ENCODE measurements at regions not wholly inside any gene's neighbourhood (a gene's known extent, or its start where the extent isn't known, plus 50 kb on each side); places are given as distances from the start of the nearest gene placed in this dataset.
"Not testable (repeated sequence)": the region's sequence is repeated elsewhere in the genome, so short reads cannot be mapped to it uniquely, and the experiment has no call there.

GRCh38 chrX:13452283-13452682, 117.1 kb upstream of the EGFL6 start:
- no peak overlapping the region for H3K4me3 ChIP-seq (ENCODE audit: low read depth, low read length)
- no peak for DNase-seq (ENCODE audit: low read depth)
- no peak for TF ChIP-seq CTCF (IDR thresholded peaks at IDR 0.05; ENCODE audit: control insufficient read depth, extremely low read depth, insufficient read depth)

- H3K4me3 ChIP-seq (ENCODE audit: low read depth, low read length): no peak overlapping the region
- no peak for DNase-seq (ENCODE audit: low read depth)
- TF ChIP-seq CTCF (IDR thresholded peaks at IDR 0.05; ENCODE audit: control insufficient read depth, extremely low read depth, insufficient read depth): no peak
Observed at GRCh38 chrX:13449441-13449840, 120.0 kb upstream of the EGFL6 start.

- no peak for DNase-seq (ENCODE audit: low read depth)
- no peak overlapping the region for H3K4me3 ChIP-seq (ENCODE audit: low read depth, low read length)
- no peak for TF ChIP-seq CTCF (IDR thresholded peaks at IDR 0.05; ENCODE audit: control insufficient read depth, extremely low read depth, insufficient read depth)
Observed at GRCh38 chrX:13448941-13449340, 120.5 kb upstream of the EGFL6 start.

GRCh38 chrX:13441608-13442007, 121.8 kb upstream of the ATXN3L start:
- DNase-seq (ENCODE audit: low read depth); H3K4me3 ChIP-seq (ENCODE audit: low read depth, low read length): not testable (repeated sequence)

GRCh38 chrX:13440176-13440575, 120.3 kb upstream of the ATXN3L start:
- no peak for DNase-seq (ENCODE audit: low read depth)
- H3K4me3 ChIP-seq (ENCODE audit: low read depth, low read length): no peak overlapping the region
- TF ChIP-seq CTCF (IDR thresholded peaks at IDR 0.05; ENCODE audit: control insufficient read depth, extremely low read depth, insufficient read depth): no peak

- DNase-seq (ENCODE audit: low read depth): no peak
Observed at GRCh38 chrX:13433298-13433605, 113.4 kb upstream of the ATXN3L start.

GRCh38 chrX:13432414-13433297, 112.8 kb upstream of the ATXN3L start:
- no peak for TF ChIP-seq CTCF (IDR thresholded peaks at IDR 0.05; ENCODE audit: control insufficient read depth, extremely low read depth, insufficient read depth)
- H3K4me3 ChIP-seq (ENCODE audit: low read depth, low read length): no peak overlapping the region
- peak; percentile 26 for DNase-seq (ENCODE audit: low read depth)

More at GRCh38 chrX:13433298-13433605, 113.4 kb upstream of the ATXN3L start:
- no peak for TF ChIP-seq CTCF (IDR thresholded peaks at IDR 0.05; ENCODE audit: control insufficient read depth, extremely low read depth, insufficient read depth)
- H3K4me3 ChIP-seq (ENCODE audit: low read depth, low read length): no peak overlapping the region
